ENCODE measurements at regions not wholly inside any gene's neighbourhood (a gene's known extent, or its start where the extent isn't known, plus 50 kb on each side); places are given as distances from the start of the nearest gene placed in this dataset.

- H3K27me3 ChIP-seq (ENCODE audit: control insufficient read depth, insufficient read depth, low read length): no peaks in the 10 kb centered on the region
- no peak for DNase-seq
Measured at GRCh38 chr15:96501362-96501761, 170.9 kb downstream of the NR2F2 start.

GRCh38 chr15:96502196-96502595 is 171.7 kb downstream of the NR2F2 start:
- no peaks in the 10 kb centered on the region for H3K36me3 ChIP-seq (replicated peaks; ENCODE audit: control insufficient read depth, insufficient read depth, low read length)
- DNase-seq: no peak
- no peak overlapping the region for H3K4me3 ChIP-seq (ENCODE audit: insufficient read depth, low read depth, low read length)
- no peaks in the 10 kb centered on the region for H3K27me3 ChIP-seq (ENCODE audit: control insufficient read depth, insufficient read depth, low read length)

More at GRCh38 chr15:96501362-96501761, 170.9 kb downstream of the NR2F2 start:
- Histone ChIP-seq H3K36me3 (replicated peaks; ENCODE audit: control insufficient read depth, insufficient read depth, low read length) (no peaks in the 10 kb centered on the region), H3K4me3 (ENCODE audit: insufficient read depth, low read depth, low read length) (no peak overlapping the region)

- no peak overlapping the region for H3K4me3 ChIP-seq (ENCODE audit: insufficient read depth, low read depth, low read length)
- no peaks in the 10 kb centered on the region for H3K36me3 ChIP-seq (replicated peaks; ENCODE audit: control insufficient read depth, insufficient read depth, low read length)
- no peaks in the 10 kb centered on the region for H3K27me3 ChIP-seq (ENCODE audit: control insufficient read depth, insufficient read depth, low read length)
- DNase-seq: no peak
Measured at GRCh38 chr15:96503276-96503675, 172.8 kb downstream of the NR2F2 start.

- no peak for DNase-seq
- Histone ChIP-seq H3K36me3 (replicated peaks; ENCODE audit: control insufficient read depth, insufficient read depth, low read length) (no peaks in the 10 kb centered on the region), H3K27me3 (ENCODE audit: control insufficient read depth, insufficient read depth, low read length) (no peaks in the 10 kb centered on the region), H3K4me3 (ENCODE audit: insufficient read depth, low read depth, low read length) (no peak overlapping the region)
Measured at GRCh38 chr15:96504371-96504770, 173.9 kb downstream of the NR2F2 start.

GRCh38 chr15:96505014-96505413 is 174.5 kb downstream of the NR2F2 start:
- H3K4me3 ChIP-seq (ENCODE audit: insufficient read depth, low read depth, low read length): no peak overlapping the region
- no peak for DNase-seq
- H3K36me3 ChIP-seq (replicated peaks; ENCODE audit: control insufficient read depth, insufficient read depth, low read length): no peaks in the 10 kb centered on the region
- no peaks in the 10 kb centered on the region for H3K27me3 ChIP-seq (ENCODE audit: control insufficient read depth, insufficient read depth, low read length)

- Histone ChIP-seq H3K27me3 (ENCODE audit: control insufficient read depth, insufficient read depth, low read length) (no peaks in the 10 kb centered on the region), H3K4me3 (ENCODE audit: insufficient read depth, low read depth, low read length) (no peak overlapping the region), H3K36me3 (replicated peaks; ENCODE audit: control insufficient read depth, insufficient read depth, low read length) (no peaks in the 10 kb centered on the region)
- no peak for DNase-seq
Measured at GRCh38 chr15:96514607-96515285, 184.2 kb downstream of the NR2F2 start.

- Histone ChIP-seq H3K27me3 (ENCODE audit: control insufficient read depth, insufficient read depth, low read length) (no peaks in the 10 kb centered on the region), H3K4me3 (ENCODE audit: insufficient read depth, low read depth, low read length) (no peak overlapping the region), H3K36me3 (replicated peaks; ENCODE audit: control insufficient read depth, insufficient read depth, low read length) (no peaks in the 10 kb centered on the region)
- no peak for DNase-seq
Measured at GRCh38 chr15:96515371-96515770, 184.9 kb downstream of the NR2F2 start.

- Histone ChIP-seq H3K36me3 (replicated peaks; ENCODE audit: control insufficient read depth, insufficient read depth, low read length) (no peaks in the 10 kb centered on the region), H3K27me3 (ENCODE audit: control insufficient read depth, insufficient read depth, low read length) (no peaks in the 10 kb centered on the region), H3K4me3 (ENCODE audit: insufficient read depth, low read depth, low read length) (no peak overlapping the region)
- DNase-seq: no peak
Measured at GRCh38 chr15:96521386-96521785, 190.9 kb downstream of the NR2F2 start.

GRCh38 chr15:96524676-96525417 is 194.3 kb downstream of the NR2F2 start:
- Histone ChIP-seq H3K27me3 (ENCODE audit: control insufficient read depth, insufficient read depth, low read length) (no peaks in the 10 kb centered on the region), H3K4me3 (ENCODE audit: insufficient read depth, low read depth, low read length) (no peak overlapping the region), H3K36me3 (replicated peaks; ENCODE audit: control insufficient read depth, insufficient read depth, low read length) (no peaks in the 10 kb centered on the region)
- no peak for DNase-seq

- Histone ChIP-seq H3K27me3 (ENCODE audit: control insufficient read depth, insufficient read depth, low read length) (no peaks in the 10 kb centered on the region), H3K4me3 (ENCODE audit: insufficient read depth, low read depth, low read length) (no peak overlapping the region), H3K36me3 (replicated peaks; ENCODE audit: control insufficient read depth, insufficient read depth, low read length) (no peaks in the 10 kb centered on the region)
- no peak for DNase-seq
Measured at GRCh38 chr15:96535148-96535547, 204.6 kb downstream of the NR2F2 start.

GRCh38 chr15:96538491-96538890 is 208.0 kb downstream of the NR2F2 start:
- Histone ChIP-seq H3K27me3 (ENCODE audit: control insufficient read depth, insufficient read depth, low read length) (no peaks in the 10 kb centered on the region), H3K4me3 (ENCODE audit: insufficient read depth, low read depth, low read length) (no peak overlapping the region), H3K36me3 (replicated peaks; ENCODE audit: control insufficient read depth, insufficient read depth, low read length) (no peaks in the 10 kb centered on the region)
- no peak for DNase-seq

GRCh38 chr15:96540283-96540682 is 209.8 kb downstream of the NR2F2 start:
- H3K4me3 ChIP-seq (ENCODE audit: insufficient read depth, low read depth, low read length): no peak overlapping the region
- no peaks in the 10 kb centered on the region for H3K27me3 ChIP-seq (ENCODE audit: control insufficient read depth, insufficient read depth, low read length)
- H3K36me3 ChIP-seq (replicated peaks; ENCODE audit: control insufficient read depth, insufficient read depth, low read length): no peaks in the 10 kb centered on the region
- no peak for DNase-seq

GRCh38 chr15:96542130-96542770 is 211.8 kb downstream of the NR2F2 start:
- no peak overlapping the region for H3K4me3 ChIP-seq (ENCODE audit: insufficient read depth, low read depth, low read length)
- DNase-seq: no peak

GRCh38 chr15:96544162-96544756 is 213.8 kb downstream of the NR2F2 start:
- no peak for DNase-seq
- Histone ChIP-seq H3K4me3 (ENCODE audit: insufficient read depth, low read depth, low read length) (no peak overlapping the region), H3K27me3 (ENCODE audit: control insufficient read depth, insufficient read depth, low read length) (no peaks in the 10 kb centered on the region), H3K36me3 (replicated peaks; ENCODE audit: control insufficient read depth, insufficient read depth, low read length) (no peaks in the 10 kb centered on the region)

More at GRCh38 chr15:96542130-96542770, 211.8 kb downstream of the NR2F2 start:
- Histone ChIP-seq H3K36me3 (replicated peaks; ENCODE audit: control insufficient read depth, insufficient read depth, low read length) (no peaks in the 10 kb centered on the region), H3K27me3 (ENCODE audit: control insufficient read depth, insufficient read depth, low read length) (no peaks in the 10 kb centered on the region)

GRCh38 chr15:96549136-96549535 is 218.6 kb downstream of the NR2F2 start:
- Histone ChIP-seq H3K27me3 (ENCODE audit: control insufficient read depth, insufficient read depth, low read length) (no peaks in the 10 kb centered on the region), H3K36me3 (replicated peaks; ENCODE audit: control insufficient read depth, insufficient read depth, low read length) (no peaks in the 10 kb centered on the region), H3K4me3 (ENCODE audit: insufficient read depth, low read depth, low read length) (no peak overlapping the region)
- DNase-seq: no peak

Measured in H7 (cell line).